Tongue (tissue), 1 donor: ENCODE measurements at regions not wholly inside any gene's neighbourhood (a gene's known extent, or its start where the extent isn't known, plus 50 kb on each side); places are given as distances from the start of the nearest gene placed in this dataset.

Experiments used
- DNase-seq: peaks from one replicate; pipeline ENCODE4 v3.0.0-alpha.2; 2015

DNA sequence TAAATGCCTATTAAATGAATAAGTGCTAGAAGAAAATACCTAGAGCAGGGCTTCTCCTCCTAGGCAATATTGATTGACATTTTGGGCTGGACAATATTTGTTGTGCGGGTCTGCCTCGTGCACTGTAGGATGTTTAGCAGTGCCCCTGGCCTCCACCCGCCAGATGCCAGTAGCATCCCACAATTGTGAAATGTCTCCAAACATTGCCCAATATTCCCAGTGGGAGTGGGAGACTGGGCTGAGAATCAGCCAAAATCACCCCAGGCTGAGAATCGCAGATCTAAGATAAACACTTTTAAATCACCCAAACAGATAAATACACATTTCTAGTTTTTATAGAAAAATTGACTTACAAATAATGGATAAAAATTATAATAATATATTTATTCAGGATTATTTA is 916.2 kb upstream of the LCORL start:
- no peak for DNase-seq

DNA sequence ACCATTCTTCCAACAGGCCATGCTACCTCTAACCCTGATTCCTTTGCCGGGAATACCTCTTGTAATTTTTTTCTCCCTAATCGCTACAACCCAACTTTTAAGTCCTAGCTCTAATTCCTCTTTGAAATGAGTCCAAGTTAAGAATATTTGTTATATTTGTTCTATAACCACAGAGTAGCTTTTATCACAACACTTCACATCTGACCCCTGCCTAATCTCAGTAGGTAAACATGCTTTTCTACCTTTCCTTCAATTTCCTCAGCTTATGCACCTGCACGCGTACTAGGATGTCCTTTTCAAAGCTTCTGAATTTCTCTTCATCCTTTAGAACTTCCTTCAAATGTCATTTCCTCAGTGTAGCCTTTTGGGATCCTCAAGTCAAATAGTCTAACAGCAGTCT is 915.5 kb upstream of the LCORL start:
- no peak for DNase-seq

DNA sequence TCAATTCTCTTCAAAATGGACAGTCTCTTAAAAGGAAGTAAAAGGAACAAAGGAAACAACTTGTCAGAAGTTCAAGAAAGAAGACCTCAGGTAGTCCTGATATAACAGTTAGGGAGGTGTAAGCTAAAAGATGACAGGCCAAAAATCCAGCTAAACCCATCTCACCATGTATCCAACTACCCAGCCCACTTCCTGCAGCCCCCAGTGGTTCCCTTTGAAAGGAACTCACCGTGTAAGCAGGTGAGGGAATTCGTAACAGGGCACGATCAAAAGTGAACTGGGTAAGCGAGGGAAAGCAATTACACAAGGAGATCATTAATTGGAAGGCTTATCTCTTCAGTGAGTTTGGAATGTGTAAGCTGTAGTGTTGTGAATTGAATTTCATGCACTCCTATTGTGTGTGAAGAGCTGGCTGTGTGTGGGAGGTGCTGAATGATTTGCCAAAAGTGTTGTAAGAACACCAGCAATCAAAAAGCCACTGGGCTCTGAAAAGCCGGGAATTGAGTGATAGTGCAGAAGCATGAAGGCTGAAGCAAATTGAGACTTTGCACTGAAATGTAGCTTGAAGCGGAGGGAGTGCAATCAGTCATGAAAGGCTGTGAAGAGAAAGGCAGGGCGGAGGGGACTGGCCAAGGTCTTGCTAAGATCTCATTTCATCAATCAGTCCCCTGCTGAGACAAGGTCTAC is 914.2 kb upstream of the LCORL start:
- no peak for DNase-seq

DNA sequence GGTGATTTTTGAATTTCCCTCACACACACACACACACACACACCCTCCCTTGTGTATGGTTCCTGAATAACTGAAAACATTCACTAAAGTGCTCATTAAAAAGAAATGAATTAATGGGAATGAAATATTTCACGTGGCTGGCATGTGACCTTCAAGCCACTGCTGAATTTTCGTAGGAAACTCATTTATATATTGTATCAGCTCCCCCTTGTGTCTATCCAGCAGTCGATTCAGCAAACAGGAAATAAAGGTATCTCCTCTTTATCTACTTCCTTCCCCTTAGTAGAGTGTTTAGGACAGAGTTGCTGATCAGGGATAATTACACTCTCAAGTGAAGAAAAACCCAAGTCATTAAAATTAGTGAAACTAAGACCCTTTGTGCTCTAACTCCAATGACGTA is 912.6 kb upstream of the LCORL start:
- DNase-seq = peak; percentile 4

DNA sequence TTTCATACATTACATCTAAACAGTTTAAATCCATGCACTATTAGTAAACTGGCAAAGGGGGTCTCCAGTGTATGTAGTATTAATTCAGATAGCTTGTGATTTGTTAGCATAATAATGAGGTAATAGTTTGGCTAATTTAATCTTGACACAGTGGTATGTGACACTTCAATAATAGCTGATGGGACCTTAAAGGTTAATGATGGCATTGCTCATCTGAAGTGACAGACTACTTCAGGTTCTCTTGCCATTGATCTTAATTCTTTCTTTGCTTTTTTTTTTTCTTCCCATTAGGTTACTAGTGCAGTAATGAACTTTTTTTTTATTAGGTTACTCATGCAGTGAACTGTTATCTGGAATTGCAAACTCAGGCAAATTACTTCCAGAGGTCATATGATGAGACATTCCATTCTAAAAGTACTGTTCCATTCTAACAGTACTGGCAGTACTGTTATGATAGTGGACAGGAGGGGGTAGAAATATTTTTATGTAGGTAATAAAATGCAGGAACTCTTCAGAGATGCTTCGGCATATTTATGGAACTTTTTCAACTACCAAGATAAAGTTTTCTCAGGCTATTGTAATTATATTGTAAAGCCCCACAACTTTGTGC is 911.3 kb upstream of the LCORL start:
- DNase-seq = no peak

DNA sequence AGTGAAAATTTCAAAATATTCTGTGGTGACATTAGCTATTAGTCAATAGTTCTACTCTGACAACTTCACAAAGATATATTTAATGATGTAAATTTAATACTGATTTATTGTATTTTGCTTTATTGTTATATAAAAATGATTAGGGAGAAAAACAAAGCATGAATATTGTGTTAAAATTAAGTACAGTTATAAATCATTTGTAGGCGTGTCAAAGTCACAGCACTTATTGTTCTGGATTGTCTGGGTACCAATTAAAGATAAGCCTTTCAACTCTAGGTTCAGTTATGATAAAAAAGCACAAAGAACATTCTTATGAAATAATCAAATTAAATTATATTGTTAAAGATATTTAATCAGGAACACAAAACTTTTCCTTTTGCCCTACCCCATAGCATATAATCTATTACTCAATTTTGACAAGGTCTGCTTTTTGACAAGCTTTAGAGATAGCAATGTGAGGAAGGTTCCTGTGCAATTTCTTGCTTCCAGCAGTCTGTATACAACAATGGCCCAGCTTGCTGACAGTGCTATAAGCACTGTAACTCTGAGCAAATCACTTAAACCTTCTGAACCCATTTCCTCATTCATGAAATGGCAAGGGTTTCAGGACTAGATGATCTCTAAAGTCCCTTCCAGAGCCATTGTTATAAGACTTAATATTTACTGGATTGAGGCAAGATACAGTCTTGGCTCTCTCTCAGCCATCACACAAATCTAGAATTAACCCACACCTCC is 910.3 kb upstream of the LCORL start:
- DNase-seq = no peak

DNA sequence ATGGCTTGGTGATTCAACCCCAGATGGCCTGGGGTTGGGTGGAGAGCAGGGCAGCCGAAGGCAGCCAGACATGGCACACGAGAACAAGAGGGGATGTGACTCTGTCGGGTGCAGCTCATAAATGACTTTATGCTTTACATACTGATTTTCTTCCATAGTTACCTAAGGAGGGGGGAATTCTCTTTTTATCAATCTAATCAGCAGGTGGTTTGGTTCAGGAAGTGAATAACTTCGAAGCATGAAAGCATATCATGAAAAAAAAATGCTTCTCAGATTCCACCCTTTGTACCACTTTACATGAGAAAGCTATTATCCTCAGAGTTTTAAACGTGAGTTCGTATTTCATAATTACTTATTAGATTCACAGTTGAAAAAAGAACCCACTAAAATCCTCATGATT is 908.9 kb upstream of the LCORL start:
- DNase-seq = no peak

DNA sequence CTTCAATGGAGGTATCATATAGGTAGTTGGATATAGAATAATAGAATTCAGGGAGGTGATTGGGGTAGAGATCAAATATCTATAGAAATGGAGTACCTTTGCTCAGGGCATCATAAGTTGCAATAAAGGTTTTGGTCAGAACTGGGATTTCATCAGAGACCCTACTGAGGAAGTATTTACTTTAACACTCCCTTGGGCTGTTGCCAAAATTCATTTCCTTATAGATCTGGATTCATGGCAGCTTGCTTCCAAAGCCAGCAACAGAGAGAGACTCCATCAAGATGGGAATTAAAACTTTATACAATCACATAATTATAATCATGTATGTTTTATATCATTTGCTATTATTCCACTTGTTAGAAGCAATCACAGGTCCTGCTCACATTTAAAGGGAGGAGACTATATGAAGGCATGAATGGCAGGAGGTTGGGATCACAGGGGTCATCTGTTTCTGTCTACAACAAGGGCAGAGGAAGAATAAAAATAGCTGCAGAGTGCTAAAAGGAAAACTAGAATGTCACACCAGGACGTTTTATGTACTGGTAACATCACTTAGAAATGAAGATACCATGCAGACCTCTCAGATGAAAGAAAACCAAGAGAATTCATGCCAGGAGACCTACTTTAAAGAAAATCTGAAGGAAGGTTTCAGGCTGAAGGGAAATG is 902.1 kb upstream of the LCORL start:
- DNase-seq = no peak

DNA sequence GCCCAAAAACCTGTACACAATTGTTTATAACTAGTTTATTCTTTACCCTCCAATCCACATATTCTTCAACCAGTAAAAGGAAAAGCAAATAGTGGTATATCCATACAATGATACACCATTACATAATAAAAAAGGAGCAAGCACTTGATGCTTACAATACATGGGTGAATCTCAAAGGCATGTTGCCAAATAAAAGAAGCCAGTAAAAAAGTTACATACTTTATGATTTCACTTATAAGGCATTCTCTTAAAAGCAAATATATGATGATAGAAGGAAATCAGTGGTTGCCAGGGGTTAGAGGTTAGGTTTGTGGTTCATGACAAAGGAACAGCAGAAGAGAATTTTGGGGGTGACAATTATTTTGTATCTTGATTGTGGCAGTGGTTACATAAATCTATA is 896.1 kb upstream of the LCORL start:
- no peak for DNase-seq

DNA sequence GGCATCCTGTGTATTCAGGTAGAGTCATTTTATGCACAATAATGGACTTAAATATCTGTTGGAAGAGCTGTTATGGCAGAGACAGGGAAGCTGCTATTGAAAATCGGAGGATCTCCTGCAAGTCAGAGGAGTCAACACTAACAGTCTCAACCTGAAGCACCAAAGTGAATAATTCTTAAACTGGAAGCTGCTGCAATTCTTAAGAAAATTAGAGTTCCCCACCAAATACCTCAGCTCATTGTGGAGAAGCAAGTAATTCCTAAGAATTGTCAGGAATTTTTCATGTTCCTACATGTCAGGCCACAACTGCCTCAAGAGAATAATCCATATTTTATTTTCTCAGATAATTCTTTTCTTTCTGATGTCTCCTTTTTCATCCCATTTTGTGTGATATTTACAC is 892.6 kb upstream of the LCORL start:
- DNase-seq = no peak

DNA sequence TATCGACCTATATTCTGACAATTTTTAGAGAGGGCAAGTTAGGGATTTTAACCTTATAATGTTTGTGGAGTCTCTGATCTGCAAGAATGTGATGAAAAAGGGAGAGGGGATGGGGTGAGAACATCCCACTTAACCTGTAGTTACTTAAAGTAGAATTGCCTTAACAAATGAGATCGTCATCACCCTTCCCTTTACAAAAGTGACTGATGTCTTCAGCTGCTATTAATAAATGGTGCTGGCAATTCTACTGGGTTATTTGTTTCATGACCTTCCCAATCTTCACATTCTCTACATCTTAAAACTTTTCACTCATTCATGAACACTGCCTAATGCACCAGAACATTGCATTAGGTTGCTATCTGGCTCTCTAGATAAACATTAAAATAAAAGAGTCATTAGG is 873.4 kb upstream of the LCORL start:
- no peak for DNase-seq

DNA sequence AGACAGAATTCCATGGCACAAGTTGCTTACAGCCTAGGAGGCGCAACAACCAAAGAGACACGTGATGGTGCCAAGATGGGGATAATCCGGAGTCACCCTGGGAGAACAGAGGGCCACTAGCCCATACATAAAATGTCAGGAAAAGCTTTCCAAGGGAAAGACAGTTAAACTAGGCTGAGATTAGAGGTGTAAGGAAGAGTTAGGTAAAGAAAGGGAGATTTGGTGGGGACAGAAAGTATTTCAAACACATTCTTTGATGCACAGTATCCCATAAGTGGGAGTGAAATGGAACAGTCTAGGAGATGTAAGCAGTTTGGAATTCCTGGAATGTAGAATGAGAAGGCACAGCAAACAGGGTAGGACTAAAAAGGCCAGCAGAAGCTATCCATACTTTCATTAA is 860.9 kb upstream of the LCORL start:
- peak; percentile 27 for DNase-seq

DNA sequence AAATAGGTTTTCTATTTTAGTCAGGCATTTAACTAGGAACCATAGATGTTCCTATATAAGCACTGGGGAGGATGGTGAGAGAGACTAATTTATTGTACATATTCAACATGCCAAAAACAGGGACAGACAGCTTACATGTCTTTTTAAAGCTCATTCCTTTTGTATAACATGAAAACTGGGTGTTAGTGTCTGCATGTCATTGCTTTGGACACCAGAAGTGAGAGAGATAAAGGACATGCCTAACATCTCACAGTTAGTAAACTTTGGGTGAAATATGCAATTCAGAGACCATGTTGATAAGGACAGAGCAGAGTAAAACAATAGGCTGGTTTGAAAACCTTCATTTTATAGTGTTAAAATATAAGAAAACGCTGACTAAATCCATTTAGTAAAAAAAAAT is 860.0 kb upstream of the LCORL start:
- DNase-seq = no peak

DNA sequence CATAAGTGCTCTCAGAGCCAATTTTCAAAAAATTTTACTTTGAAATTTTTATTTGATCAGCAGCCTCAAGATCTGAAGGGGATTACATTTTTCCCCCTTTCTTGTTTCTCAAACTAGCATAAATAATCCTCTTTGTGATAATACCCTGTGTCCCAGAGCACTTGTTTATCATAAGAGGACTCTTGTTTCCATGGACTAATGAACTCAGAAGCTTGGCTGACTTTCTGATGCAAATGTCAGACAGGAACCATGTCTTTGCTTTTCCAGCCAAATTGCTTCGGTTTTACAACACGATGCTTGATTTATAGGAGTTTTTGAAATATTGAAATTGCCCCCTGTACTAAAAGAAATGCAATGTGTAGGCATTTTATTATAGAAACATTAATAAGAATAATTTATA is 859.3 kb upstream of the LCORL start:
- DNase-seq = peak; percentile 5

DNA sequence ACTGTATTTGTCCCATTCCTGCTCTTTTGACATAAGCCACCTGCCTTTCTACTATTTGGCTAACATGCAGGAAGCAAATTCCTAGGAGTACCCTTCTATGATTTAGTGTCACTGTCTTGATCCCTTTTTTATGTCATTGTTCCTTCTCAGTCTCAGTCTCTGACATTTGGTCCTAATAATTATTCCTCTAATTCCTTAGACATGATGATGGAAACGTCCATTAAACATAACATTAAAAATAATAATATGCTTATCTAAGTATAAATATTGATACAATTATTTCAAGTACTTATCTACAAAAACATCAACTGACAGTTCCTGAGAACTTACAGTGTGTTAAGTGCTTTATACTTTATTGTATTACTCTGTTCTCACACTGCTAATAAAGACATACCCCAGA is 857.0 kb upstream of the LCORL start:
- DNase-seq = no peak

DNA sequence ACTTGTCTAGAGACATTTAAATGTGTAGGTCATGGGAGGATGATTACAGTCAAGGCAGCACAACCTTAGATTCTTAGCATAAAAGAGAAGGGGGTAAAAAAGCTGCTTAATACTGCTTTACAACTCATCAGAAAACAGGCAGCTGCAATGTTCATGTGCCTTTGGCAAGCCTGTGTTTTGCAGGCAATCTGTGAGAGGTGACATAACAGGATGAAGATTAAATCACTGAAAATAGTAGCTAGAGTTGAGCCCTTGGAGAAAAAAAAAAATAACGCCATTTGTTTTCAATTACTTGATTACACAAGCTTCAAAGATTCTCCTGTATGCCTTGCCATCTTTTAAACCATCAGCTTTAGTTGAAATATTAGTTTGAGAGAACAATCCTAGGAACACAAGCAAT is 847.6 kb upstream of the LCORL start:
- DNase-seq = peak; percentile 9

DNA sequence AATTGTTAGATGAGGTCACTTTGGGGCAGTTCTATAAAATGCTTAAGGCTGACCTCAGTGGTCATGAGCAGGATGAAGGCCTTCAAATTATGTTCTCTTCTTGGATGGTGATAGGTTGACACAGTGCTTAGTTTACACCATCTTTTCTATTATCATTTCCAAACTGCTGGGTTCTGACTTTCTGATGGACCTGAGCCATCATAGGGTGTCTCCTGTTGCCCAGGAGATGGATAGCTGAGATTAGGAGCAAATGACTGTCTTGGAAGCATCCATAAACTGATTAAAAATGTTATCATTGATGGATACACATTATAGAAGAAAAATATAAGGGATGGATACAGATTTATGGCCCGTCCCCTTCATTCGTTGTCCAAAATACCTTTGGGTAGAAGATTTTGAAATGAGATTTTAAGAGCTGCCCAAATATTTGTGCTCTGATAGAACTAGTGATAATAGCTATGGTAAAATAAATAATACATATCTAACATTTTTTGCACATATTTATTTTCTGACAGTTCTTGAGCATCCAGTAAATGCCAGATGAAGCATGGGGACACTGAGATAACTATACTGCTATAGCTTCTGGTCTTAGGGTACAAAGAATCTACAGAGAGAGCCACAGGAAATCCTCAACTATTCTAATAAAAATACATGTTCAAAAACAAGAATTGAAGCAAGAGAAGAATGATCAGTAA is 839.4 kb upstream of the LCORL start:
- no peak for DNase-seq

DNA sequence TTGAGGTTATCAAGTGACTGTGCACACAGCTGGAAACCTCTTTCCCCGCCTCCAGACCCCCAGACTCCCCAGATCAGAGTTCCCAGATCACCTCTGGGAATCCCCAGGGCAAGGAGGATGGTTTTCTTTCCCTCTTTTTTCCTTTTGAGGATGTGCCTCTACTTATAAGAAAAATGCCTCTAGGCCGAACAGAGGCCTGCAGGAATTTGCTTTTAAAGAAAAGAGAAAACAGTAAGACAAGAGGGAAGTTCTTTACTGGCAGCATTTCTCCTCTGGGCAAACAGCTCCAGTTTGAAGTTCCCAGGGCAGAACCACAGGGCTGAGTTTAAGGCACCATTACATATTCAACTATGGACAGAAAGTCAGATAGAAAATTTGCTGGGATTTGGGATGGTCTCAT is 837.9 kb upstream of the LCORL start:
- no peak for DNase-seq

DNA sequence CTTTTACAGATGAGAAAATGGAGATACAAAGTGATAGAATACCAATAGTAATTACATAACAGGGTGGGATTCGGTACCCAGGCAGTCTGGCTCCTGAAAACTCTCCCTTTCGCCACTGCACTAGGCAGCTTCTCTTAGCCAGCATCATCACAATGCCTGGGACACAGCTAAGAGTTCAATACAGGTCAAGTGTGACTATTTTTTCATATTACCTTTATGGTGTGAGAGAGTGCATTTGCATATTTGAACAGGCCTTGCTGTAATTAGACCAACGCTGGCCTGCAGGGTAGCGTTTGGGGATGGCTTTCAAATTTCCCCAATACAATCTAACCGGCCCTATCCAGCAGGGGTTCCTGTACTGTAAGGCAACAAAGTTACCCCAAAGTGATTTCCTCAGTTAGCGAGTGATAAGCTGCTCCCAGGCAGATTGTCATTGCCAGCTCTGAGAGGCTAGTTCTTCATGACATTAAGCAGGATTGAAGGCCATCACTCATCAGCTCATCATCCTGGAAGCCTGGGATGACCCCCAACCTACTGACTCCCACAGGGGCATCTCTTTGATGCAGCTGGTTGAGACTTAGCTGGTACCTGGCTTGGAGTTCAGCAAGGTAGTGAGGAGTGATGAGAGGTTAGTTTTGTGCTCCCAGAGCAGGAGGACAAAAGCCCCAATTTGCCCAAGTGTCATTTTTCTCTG is 836.8 kb upstream of the LCORL start:
- no peak for DNase-seq

DNA sequence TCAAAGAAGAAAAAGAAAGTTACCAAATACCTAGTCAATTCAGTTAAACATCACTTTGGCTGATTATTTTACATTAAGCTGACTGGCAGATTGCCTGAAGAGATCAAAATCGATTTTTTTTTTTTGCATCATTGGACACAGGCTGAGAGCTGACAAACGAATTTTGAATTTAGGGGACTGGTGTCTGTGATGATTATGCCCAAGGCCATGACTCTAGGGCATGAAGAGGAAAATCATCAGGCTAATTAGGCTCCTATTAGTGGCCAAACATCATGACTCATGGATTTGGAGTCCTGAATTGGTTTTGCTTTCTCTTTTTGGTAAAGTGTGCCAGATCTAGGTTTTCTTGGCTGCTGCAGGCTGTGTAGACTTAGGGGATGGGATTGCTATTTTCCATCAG is 829.3 kb upstream of the LCORL start:
- DNase-seq = no peak

DNA sequence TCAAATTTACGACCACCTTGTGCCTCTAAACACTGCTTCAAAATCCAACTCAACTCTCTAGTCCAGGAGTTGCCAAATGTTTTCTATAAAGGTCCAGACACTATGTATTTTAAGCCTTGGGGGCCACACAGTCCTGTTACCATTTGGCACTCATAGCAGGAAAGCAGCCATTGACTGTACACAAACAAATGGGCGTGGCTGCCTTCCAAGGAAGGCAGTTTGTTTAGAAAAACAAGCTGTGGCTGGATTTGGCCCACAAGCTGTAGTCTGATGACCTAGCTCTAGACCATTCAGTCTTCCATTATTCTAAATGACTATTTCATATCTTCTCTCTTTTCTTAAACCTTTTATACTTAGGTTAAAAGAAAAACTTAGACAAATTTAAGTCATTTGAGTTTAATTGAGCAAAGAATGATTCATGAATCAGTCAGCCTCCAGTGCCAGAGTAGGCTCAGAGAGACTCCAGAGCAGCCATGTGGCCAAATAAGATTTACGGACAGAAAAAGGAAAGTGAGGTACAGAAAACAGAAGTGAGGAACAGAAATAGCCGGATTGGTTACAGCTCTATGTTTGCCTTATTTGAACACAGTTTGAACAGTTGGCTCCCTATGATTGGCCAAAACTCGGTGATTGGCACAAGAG is 825.8 kb upstream of the LCORL start:
- no peak for DNase-seq

DNA sequence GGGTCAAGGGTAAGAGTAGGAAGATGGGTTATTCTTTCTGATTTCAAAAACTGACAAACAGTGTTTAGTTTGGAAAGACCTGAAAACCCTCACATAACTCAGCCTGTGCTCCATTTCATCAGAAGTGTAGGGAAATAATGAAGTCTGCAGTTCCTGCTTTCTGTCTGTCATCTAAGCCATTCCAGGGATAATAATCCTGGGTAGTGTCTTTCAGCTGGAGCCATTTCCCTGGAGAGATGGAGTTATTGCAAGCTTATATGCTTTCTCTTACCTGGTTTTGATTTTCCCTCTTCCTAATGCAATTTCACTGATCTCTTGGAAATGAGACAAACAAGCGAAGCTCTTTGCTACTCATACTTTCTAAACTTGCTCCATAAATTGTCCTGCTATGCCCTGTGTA is 824.8 kb upstream of the LCORL start:
- DNase-seq = no peak
